ENCODE measurements at regions not wholly inside any gene's neighbourhood (a gene's known extent, or its start where the extent isn't known, plus 50 kb on each side); places are given as distances from the start of the nearest gene placed in this dataset.
"Not testable (repeated sequence)": the region's sequence is repeated elsewhere in the genome, so short reads cannot be mapped to it uniquely, and the experiment has no call there.

DNA sequence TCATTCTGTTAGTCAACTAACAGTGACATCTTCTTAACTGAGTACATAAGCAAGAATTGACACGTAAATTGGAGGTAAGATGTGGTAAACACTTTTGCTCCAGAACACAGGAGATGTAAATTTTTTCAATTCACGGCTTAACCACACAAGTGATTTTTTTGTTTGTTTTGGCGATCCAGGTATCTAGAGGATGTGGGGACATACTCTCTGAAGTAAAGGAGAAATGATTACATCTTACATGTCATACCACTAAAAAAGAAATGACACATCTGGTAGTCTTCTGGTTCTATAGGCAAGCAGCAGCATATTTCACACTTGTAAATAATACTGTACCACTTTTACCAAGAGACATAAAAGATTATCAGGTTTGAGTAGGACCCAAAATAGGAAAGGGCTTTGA lies 200.3 kb upstream of the ZWINT start:
- DNase-seq = no peak

DNA sequence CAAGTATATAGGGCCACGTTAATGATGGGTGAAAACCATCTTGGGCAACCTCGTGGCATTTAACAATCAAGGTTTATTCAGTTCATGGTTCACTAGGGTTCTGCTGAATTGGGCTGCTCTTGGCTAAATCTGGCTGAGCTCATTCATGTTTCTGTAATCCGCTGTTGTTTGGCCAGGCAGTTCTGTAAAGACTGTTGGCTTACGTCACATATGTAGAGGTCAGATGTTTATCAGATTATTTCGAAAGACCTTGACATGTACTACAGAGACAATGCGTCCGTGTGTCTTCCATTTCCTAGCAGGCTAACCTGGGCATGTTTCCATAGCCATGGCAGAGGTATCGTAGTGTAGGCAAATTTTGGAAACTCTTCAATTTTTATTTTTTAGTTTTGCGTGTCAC lies 190.0 kb upstream of the ZWINT start:
- no peak for DNase-seq

GRCh38 chr10:56547163-56547562 lies 186.1 kb upstream of the ZWINT start:
- DNase-seq = no peak

- no peak for DNase-seq
Observed at GRCh38 chr10:56537984-56538383, 176.9 kb upstream of the ZWINT start.

GRCh38 chr10:56522166-56522565 lies 161.1 kb upstream of the ZWINT start:
- DNase-seq = no peak

GRCh38 chr10:56508562-56508961 lies 147.5 kb upstream of the ZWINT start:
- DNase-seq = no peak

- DNase-seq = no peak
Observed at GRCh38 chr10:56507033-56507432, 146.0 kb upstream of the ZWINT start.

DNA sequence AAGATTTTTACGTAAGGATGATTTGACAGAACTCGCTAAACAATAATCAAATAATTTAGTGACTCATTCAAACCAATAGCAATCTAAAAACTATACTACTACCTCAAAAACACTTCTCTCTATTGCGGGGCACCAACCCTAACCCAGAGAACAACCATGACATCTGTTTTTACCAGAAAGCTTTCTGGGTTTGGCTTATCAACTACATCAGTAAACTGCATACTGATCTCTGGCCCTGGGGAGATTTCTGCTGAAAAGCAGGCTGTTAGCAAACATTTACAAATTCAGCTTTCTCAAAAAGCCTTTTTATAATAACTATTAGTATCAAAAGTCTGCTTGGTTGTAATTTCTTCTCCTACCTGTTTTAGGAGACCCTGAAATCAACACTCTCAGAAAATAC lies 144.5 kb upstream of the ZWINT start:
- DNase-seq = no peak

- no peak for DNase-seq
Observed at GRCh38 chr10:56496186-56496486, 135.1 kb upstream of the ZWINT start.

DNA sequence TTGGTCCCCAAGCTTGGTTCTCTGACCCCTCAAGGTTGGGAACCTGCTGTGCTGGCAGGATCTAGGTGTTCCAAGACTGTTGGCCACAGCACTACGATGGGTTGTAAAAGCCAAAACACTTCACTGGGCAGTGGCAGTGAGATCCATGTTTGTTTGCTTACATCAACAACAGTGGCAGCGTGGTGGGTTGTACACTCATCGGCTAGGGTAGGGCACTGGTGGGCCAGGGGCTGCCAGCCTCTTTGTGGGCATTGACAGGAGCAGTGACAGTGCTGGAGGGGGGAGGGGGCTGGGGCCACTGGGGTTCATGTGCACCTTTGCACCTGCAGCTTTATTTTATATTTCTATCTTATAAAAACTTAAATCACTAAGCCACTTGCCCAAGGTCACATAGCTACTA lies 126.7 kb upstream of the ZWINT start:
- no peak for DNase-seq

GRCh38 chr10:56481521-56482091 lies 120.5 kb upstream of the ZWINT start:
- DNase-seq = no peak

DNA sequence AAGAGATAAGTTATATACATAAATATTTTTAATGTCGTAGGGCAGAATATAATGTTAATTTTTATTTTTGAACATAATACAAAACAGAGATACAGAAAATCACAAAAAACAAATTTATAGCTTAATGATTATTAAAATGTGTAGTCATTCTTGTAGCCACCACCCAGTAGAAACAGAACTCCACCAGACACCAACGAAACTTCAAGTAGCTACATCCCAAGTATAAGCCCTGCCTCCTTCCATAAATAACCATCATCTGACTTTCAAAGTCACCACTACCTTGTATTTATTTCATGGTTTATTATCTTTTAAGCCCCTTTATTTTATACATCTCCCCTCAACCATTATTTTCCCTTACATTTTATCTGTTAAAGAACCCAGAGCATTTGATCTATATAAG lies 111.9 kb upstream of the ZWINT start:
- no peak for DNase-seq

DNA sequence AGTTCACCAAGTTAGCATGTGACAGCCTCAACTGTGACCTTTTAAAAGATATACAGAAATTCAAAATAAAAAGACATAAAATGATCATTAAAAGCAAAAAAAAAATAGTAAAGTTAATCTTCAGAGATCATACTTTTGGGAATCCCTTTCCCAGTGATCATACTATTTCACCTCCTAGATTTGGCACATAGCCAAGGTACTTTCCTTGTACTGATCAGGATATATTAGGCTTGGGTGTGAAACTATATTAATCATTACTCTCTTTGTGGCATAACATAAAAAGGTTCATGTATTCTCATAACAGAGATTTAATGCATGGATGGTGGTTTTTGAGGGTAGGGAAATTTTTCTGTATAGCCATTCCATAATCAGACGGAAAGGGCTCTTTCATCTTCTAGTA lies 109.6 kb upstream of the ZWINT start:
- no peak for DNase-seq

GRCh38 chr10:56469482-56469881 lies 108.4 kb upstream of the ZWINT start:
- no peak for DNase-seq

GRCh38 chr10:56466005-56466404 lies 104.9 kb upstream of the ZWINT start:
- DNase-seq = no peak

GRCh38 chr10:56449770-56450169 lies 88.7 kb upstream of the ZWINT start:
- DNase-seq = no peak

DNA sequence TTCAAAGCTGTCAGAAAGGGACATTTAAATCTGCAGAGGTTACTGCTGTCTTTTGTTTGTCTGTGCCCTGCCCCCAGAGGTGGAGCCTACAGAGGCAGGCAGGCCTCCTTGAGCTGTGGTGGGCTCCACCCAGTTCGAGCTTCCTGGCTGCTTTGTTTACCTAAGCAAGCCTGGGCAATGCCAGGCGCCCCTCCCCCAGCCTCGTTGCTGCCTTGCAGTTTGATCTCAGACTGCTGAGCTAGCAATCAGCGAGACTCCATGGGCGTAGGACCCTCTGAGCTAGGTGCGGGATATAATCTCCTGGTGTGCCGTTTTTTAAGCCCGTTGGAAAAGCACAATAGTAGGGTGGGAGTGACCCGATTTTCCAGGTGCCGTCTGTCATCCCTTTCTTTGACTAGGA lies 86.6 kb upstream of the ZWINT start:
- not testable (repeated sequence) for DNase-seq

GRCh38 chr10:56441337-56441736 lies 80.3 kb upstream of the ZWINT start:
- DNase-seq = not testable (repeated sequence)
